ENCODE measurements at regions not wholly inside any gene's neighbourhood (a gene's known extent, or its start where the extent isn't known, plus 50 kb on each side); places are given as distances from the start of the nearest gene placed in this dataset.

- TF ChIP-seq GATA3 (IDR thresholded peaks at IDR 0.05; ENCODE audit: low read depth, low read length) (no peak), GATA2 (IDR thresholded peaks at IDR 0.05; ENCODE audit: low read depth, low read length) (no peak)
Measured at GRCh38 chr4:43587758-43588157, 695.2 kb downstream of the GRXCR1 start.

All from SH-SY5Y (cell line).